NCI-H2171 treated with DMSO at 0.1 percent for 48 hours (cell line): ENCODE measurements at regions not wholly inside any gene's neighbourhood (a gene's known extent, or its start where the extent isn't known, plus 50 kb on each side); places are given as distances from the start of the nearest gene placed in this dataset.

Source experiments
- DNase-seq: peaks from one replicate; lab custom pipeline; 2025; lab: John Stamatoyannopoulos, UW

- DNase-seq: peak; percentile 17
Observed at GRCh38 chrX:69362856-69363255, 141.3 kb upstream of the NALF2 start.

- DNase-seq: no peak
Observed at GRCh38 chrX:69362354-69362753, 141.8 kb upstream of the NALF2 start.

GRCh38 chrX:69361311-69361845 lies 142.7 kb upstream of the NALF2 start:
- no peak for DNase-seq

- DNase-seq: no peak
Observed at GRCh38 chrX:69357317-69357716, 146.8 kb upstream of the NALF2 start.

GRCh38 chrX:69324851-69325250 lies 159.6 kb upstream of the PJA1 start:
- DNase-seq: no peak

GRCh38 chrX:69323786-69324720 lies 158.8 kb upstream of the PJA1 start:
- DNase-seq: no peak

GRCh38 chrX:69321789-69322188 lies 156.5 kb upstream of the PJA1 start:
- no peak for DNase-seq

- DNase-seq: no peak
Observed at GRCh38 chrX:69321006-69321655, 155.9 kb upstream of the PJA1 start.

GRCh38 chrX:69320116-69320515 lies 154.9 kb upstream of the PJA1 start:
- no peak for DNase-seq

GRCh38 chrX:69319376-69319775 lies 154.1 kb upstream of the PJA1 start:
- no peak for DNase-seq

- no peak for DNase-seq
Observed at GRCh38 chrX:69318651-69319340, 153.5 kb upstream of the PJA1 start.

GRCh38 chrX:69317721-69318120 lies 152.5 kb upstream of the PJA1 start:
- DNase-seq: no peak

- DNase-seq: peak; percentile 39
Observed at GRCh38 chrX:69314436-69315348, 149.4 kb upstream of the PJA1 start.

- DNase-seq: no peak
Observed at GRCh38 chrX:69313617-69314290, 148.5 kb upstream of the PJA1 start.

GRCh38 chrX:69311936-69312670 lies 146.8 kb upstream of the PJA1 start:
- no peak for DNase-seq

GRCh38 chrX:69309074-69309792 lies 144.0 kb upstream of the PJA1 start:
- DNase-seq: peak; percentile 43

GRCh38 chrX:69307756-69308155 lies 142.5 kb upstream of the PJA1 start:
- no peak for DNase-seq

- DNase-seq: no peak
Observed at GRCh38 chrX:69307029-69307428, 141.8 kb upstream of the PJA1 start.

GRCh38 chrX:69306063-69306404 lies 140.8 kb upstream of the PJA1 start:
- DNase-seq: no peak
